HEK293 (cell line): ENCODE measurements at regions not wholly inside any gene's neighbourhood (a gene's known extent, or its start where the extent isn't known, plus 50 kb on each side); places are given as distances from the start of the nearest gene placed in this dataset.
A peak's percentile ranks its signal among the peaks of the same experiment; 100 is the strongest.

Source experiments
- BCL6B ChIP-seq: fragments of 450-650 bp; formaldehyde crosslinking; IDR thresholded peaks from 2 replicates; pipeline ENCODE4 v1.5.1; 2017; ENCODE audit warnings: missing biosample characterization, missing genetic modification characterization
- EGR2 ChIP-seq: fragments of 450-650 bp; formaldehyde crosslinking; IDR thresholded peaks from 2 replicates; pipeline ENCODE4 v1.5.1; 2016; ENCODE audit warnings: low read depth, missing biosample characterization, missing genetic modification characterization
- HIC1 ChIP-seq: fragments of 450-650 bp; formaldehyde crosslinking; IDR thresholded peaks from 2 replicates; pipeline ENCODE4 v1.5.1; 2016; ENCODE audit warnings: missing biosample characterization, missing genetic modification characterization
- HOXD13 ChIP-seq: sonication (generic); formaldehyde crosslinking; IDR thresholded peaks from 2 replicates; pipeline ENCODE4 v1.8.0; 2022; ENCODE audit warnings: missing genetic modification reagents, borderline replicate concordance
- KLF17 ChIP-seq: fragments of 450-650 bp; formaldehyde crosslinking; IDR thresholded peaks from 2 replicates; pipeline ENCODE4 v1.5.1; 2016; ENCODE audit warnings: missing biosample characterization, missing genetic modification characterization
- MYNN ChIP-seq: fragments of 450-650 bp; formaldehyde crosslinking; IDR thresholded peaks from 2 replicates; pipeline ENCODE4 v1.5.1; 2016; ENCODE audit warnings: missing biosample characterization, missing genetic modification characterization, borderline replicate concordance
- SETDB1 ChIP-seq: IDR thresholded peaks from one replicate; pipeline ENCODE4 v1.6.1; 2017; ENCODE audit warnings: mild to moderate bottlenecking, low read length, moderate library complexity, mixed read lengths; ENCODE audit not compliant: insufficient read length
- SP2 ChIP-seq: fragments of 450-650 bp; formaldehyde crosslinking; IDR thresholded peaks from 2 replicates; pipeline ENCODE4 v1.5.1; 2016; ENCODE audit warnings: missing biosample characterization, missing genetic modification characterization
- ZBTB20 ChIP-seq: fragments of 450-650 bp; formaldehyde crosslinking; IDR thresholded peaks from 2 replicates; pipeline ENCODE4 v1.5.1; 2016; ENCODE audit warnings: missing biosample characterization, missing genetic modification characterization
- ZFP37 ChIP-seq: fragments of 450-650 bp; formaldehyde crosslinking; IDR thresholded peaks from 2 replicates; pipeline ENCODE4 v1.5.1; 2016; ENCODE audit warnings: missing biosample characterization, missing genetic modification characterization
- ZIC2 ChIP-seq: fragments of 450-650 bp; formaldehyde crosslinking; IDR thresholded peaks from 2 replicates; pipeline ENCODE4 v1.5.1; 2016; ENCODE audit warnings: missing biosample characterization, missing genetic modification characterization
- ZNF19 ChIP-seq: fragments of 450-650 bp; formaldehyde crosslinking; IDR thresholded peaks from 2 replicates; pipeline ENCODE4; 2016; ENCODE audit warnings: missing biosample characterization, missing genetic modification characterization, low read depth
- ZNF23 ChIP-seq: fragments of 450-650 bp; formaldehyde crosslinking; IDR thresholded peaks from 2 replicates; pipeline ENCODE4 v1.5.1; 2016; ENCODE audit warnings: missing biosample characterization, missing genetic modification characterization, borderline replicate concordance
- ZNF248 ChIP-seq: fragments of 450-650 bp; formaldehyde crosslinking; IDR thresholded peaks from 2 replicates; pipeline ENCODE4 v1.5.1; 2017; ENCODE audit warnings: missing biosample characterization, missing genetic modification characterization
- ZNF280D ChIP-seq: fragments of 450-650 bp; formaldehyde crosslinking; IDR thresholded peaks from 2 replicates; pipeline ENCODE4 v1.5.1; 2016; ENCODE audit warnings: missing biosample characterization, missing genetic modification characterization
- ZNF423 ChIP-seq: fragments of 450-650 bp; formaldehyde crosslinking; IDR thresholded peaks from 2 replicates; pipeline ENCODE4 v1.5.1; 2016; ENCODE audit warnings: missing biosample characterization, missing genetic modification characterization
- ZNF433 ChIP-seq: fragments of 450-650 bp; formaldehyde crosslinking; IDR thresholded peaks from 2 replicates; pipeline ENCODE4 v1.5.1; 2016; ENCODE audit warnings: missing biosample characterization, missing genetic modification characterization, low read depth
- ZNF558 ChIP-seq: fragments of 450-650 bp; formaldehyde crosslinking; IDR thresholded peaks from 2 replicates; pipeline ENCODE4 v1.5.1; 2016; ENCODE audit warnings: missing biosample characterization, missing genetic modification characterization
- ZNF580 ChIP-seq: fragments of 450-650 bp; formaldehyde crosslinking; IDR thresholded peaks from 2 replicates; pipeline ENCODE4 v1.5.1; 2016; ENCODE audit warnings: missing biosample characterization, missing genetic modification characterization
- ZNF596 ChIP-seq: fragments of 450-650 bp; IDR thresholded peaks from 2 replicates; pipeline ENCODE4 v1.5.0; 2018; ENCODE audit warnings: missing biosample characterization, mild to moderate bottlenecking, missing genetic modification characterization, moderate library complexity
- ZNF621 ChIP-seq: fragments of 450-650 bp; formaldehyde crosslinking; IDR thresholded peaks from 2 replicates; pipeline ENCODE4 v1.5.1; 2017; ENCODE audit warnings: missing biosample characterization, missing genetic modification characterization
- ZNF639 ChIP-seq: fragments of 450-650 bp; formaldehyde crosslinking; IDR thresholded peaks from 2 replicates; pipeline ENCODE4 v1.5.1; 2016; ENCODE audit warnings: missing biosample characterization, missing genetic modification characterization
- ZNF670 ChIP-seq: fragments of 450-650 bp; formaldehyde crosslinking; IDR thresholded peaks from 2 replicates; pipeline ENCODE4 v1.5.1; 2016; ENCODE audit warnings: missing biosample characterization, missing genetic modification characterization, low read depth
- ZNF677 ChIP-seq: fragments of 450-650 bp; IDR thresholded peaks from 2 replicates; pipeline ENCODE4 v1.5.0; 2018; ENCODE audit warnings: missing biosample characterization, mild to moderate bottlenecking, missing genetic modification characterization, moderate library complexity
- ZNF692 ChIP-seq: fragments of 450-650 bp; formaldehyde crosslinking; IDR thresholded peaks from 2 replicates; pipeline ENCODE4 v1.5.1; 2016; ENCODE audit warnings: missing biosample characterization, missing genetic modification characterization
- ZNF707 ChIP-seq: fragments of 450-650 bp; formaldehyde crosslinking; IDR thresholded peaks from 2 replicates; pipeline ENCODE4 v1.5.1; 2016; ENCODE audit warnings: missing biosample characterization, missing genetic modification characterization
- ZNF768 ChIP-seq: fragments of 450-650 bp; formaldehyde crosslinking; IDR thresholded peaks from 2 replicates; pipeline ENCODE4 v1.5.1; 2018; ENCODE audit warnings: missing biosample characterization, mild to moderate bottlenecking, missing genetic modification characterization
- ZSCAN30 ChIP-seq: fragments of 450-650 bp; IDR thresholded peaks from 2 replicates; pipeline ENCODE4 v1.5.1; 2018; ENCODE audit warnings: missing biosample characterization, mild to moderate bottlenecking, missing genetic modification characterization, moderate library complexity

GRCh38 chr1:47690341-47691250 lies 252.8 kb downstream of the FOXD2 start (continued):
- TF ChIP-seq KLF17 (tag by site-specific recombination) (peak; percentile 99), ZNF248 (tag by site-specific recombination) (no peak), EGR2 (no peak), ZIC2 (peak; percentile 69), ZNF558 (tag by site-specific recombination) (peak; percentile 67; the same call in 1 of the 2 replicates), BCL6B (peak; percentile 15; the same call in 1 of the 2 replicates), ZNF280D (tag by site-specific recombination) (no peak), SETDB1 (peak; percentile 30), ZNF692 (tag by site-specific recombination) (peak; percentile 89), ZNF596 (tag by site-specific recombination) (0 out of 2 replicates have a peak, but pooled peaks have one; percentile 21), ZBTB20 (tag by site-specific recombination) (peak; percentile 51; the same call in 1 of the 2 replicates), ZNF639 (tag by site-specific recombination) (peak; percentile 100), ZFP37 (tag by site-specific recombination) (peak; percentile 92), HIC1 (tag by site-specific recombination) (peak; percentile 98), HOXD13 (no peak), ZNF707 (tag by site-specific recombination) (no peak), ZNF621 (no peak), ZNF580 (peak; percentile 93), ZNF423 (no peak), SP2 (tag by site-specific recombination) (peak; percentile 37; the same call in 1 of the 2 replicates), ZNF19 (tag by site-specific recombination) (no peak), ZNF23 (tag by site-specific recombination) (no peak), ZNF677 (no peak), ZSCAN30 (tag by site-specific recombination) (0 out of 2 replicates have a peak, but pooled peaks have one; percentile 45), ZNF768 (tag by site-specific recombination) (no peak), ZNF433 (tag by site-specific recombination) (no peak), MYNN (tag by site-specific recombination) (0 out of 2 replicates have a peak, but pooled peaks have one; percentile 64), ZNF670 (tag by site-specific recombination) (no peak)
